B cell (primary cell): ENCODE measurements at regions not wholly inside any gene's neighbourhood (a gene's known extent, or its start where the extent isn't known, plus 50 kb on each side); places are given as distances from the start of the nearest gene placed in this dataset.

Experiments used
- ATAC-seq: fragments of 200-7000 bp; cut with Tn5 transposase; one replicate; pipeline ENCODE4 v1.10.0; 2021; ENCODE audit warnings: low read depth, mild to moderate bottlenecking, moderate number of reproducible peaks, moderate library complexity
- CTCF ChIA-PET: fragments of 350-600 bp; sonication (Branson Sonifier 250); formaldehyde crosslinking; loops from one replicate; lab custom pipeline; 2021; ENCODE audit warnings: antibody characterized with exemption, inconsistent platforms; lab: Charles Lee
- POLR2A ChIA-PET: fragments of 350-600 bp; sonication (Branson Sonifier 250); formaldehyde crosslinking; loops from one replicate; lab custom pipeline; 2021; ENCODE audit warnings: antibody characterized with exemption; lab: Charles Lee
- DNase-seq: peaks from one replicate; pipeline ENCODE4 v3.0.0; 2013
- H2AFZ ChIP-seq: 2 replicates; pipeline ENCODE4 v1.6.1; 2012; ENCODE audit warnings: mild to moderate bottlenecking, low read depth, low read length; ENCODE audit not compliant: insufficient read depth, poor library complexity, severe bottlenecking
- H3K27ac ChIP-seq, 2 donors: 1 replicate in 1 of 2; 2 replicates in 1 of 2; pipeline ENCODE4 v1.5.1; 2012 to 2013; ENCODE audit warnings: low read length in 2 of 2, mild to moderate bottlenecking in 2 of 2, moderate library complexity in 1 of 2
- H3K27me3 ChIP-seq, 4 experiments: fragments of 200-600 bp in 1 of 4; sonication (generic) in 1 of 4; replicated peaks in 1 of 4; 1 replicate in 2 of 4; 2 replicates in 2 of 4; pipeline versions ENCODE4 v1.6.1 to v1.7.0; 2013 to 2016; ENCODE audit warnings: low read length in 3 of 4, mild to moderate bottlenecking in 2 of 4, mixed read lengths in 1 of 4, moderate library complexity in 1 of 4; ENCODE audit not compliant: insufficient read depth in 4 of 4, control insufficient read depth in 3 of 4; ENCODE audit errors: control extremely low read depth in 1 of 4
- H3K36me3 ChIP-seq, 2 experiments: replicated peaks in 1 of 2; 1 replicate in 1 of 2; 2 replicates in 1 of 2; pipeline versions ENCODE4 v1.6.1 to v1.7.1; 2013; ENCODE audit warnings: low read length in 1 of 2; ENCODE audit not compliant: insufficient read depth in 2 of 2, control insufficient read depth in 1 of 2; ENCODE audit errors: control extremely low read depth in 1 of 2, extremely low read depth in 1 of 2
- H3K4me1 ChIP-seq, 2 donors: fragments of 200-600 bp in 1 of 2; sonication (generic) in 1 of 2; 1 replicate in 1 of 2; 2 replicates in 1 of 2; pipeline versions ENCODE4 v1.5.1 to v1.6.1; 2013 to 2017; ENCODE audit warnings: low read length in 2 of 2; ENCODE audit not compliant: control insufficient read depth in 2 of 2, insufficient read depth in 2 of 2
- H3K4me2 ChIP-seq: replicated peaks from 2 replicates; pipeline ENCODE3; 2012; ENCODE audit warnings: mild to moderate bottlenecking, low read depth, low read length; ENCODE audit not compliant: poor library complexity, severe bottlenecking
- H3K4me3 ChIP-seq, 5 experiments: fragments of 200-600 bp in 1 of 5; sonication (generic) in 1 of 5; 1 replicate in 3 of 5; 2 replicates in 2 of 5; pipeline versions ENCODE4 v1.5.1 to v1.7.0; 2011 to 2016; ENCODE audit warnings: low read length in 4 of 5, mild to moderate bottlenecking in 4 of 5, low read depth in 2 of 5, control low read depth in 1 of 5, moderate library complexity in 1 of 5; ENCODE audit not compliant: insufficient read depth in 1 of 5; ENCODE audit errors: control extremely low read depth in 1 of 5, extremely low read depth in 1 of 5
- H3K79me2 ChIP-seq: fragments of 200-600 bp; sonication (generic); one replicate; pipeline ENCODE4 v1.6.0; 2016; ENCODE audit warnings: low read length; ENCODE audit not compliant: control insufficient read depth, insufficient read depth
- H3K9ac ChIP-seq: fragments of 200-600 bp; sonication (generic); 2 replicates; pipeline ENCODE4 v1.6.1; 2017; ENCODE audit warnings: mild to moderate bottlenecking, low read length, moderate library complexity
- H3K9me3 ChIP-seq, 3 donors: one replicate each; pipeline versions ENCODE4 v1.6.1 to v1.7.1; 2013; ENCODE audit warnings: low read length in 2 of 3; ENCODE audit not compliant: control insufficient read depth in 2 of 3, insufficient read depth in 1 of 3; ENCODE audit errors: control extremely low read depth in 1 of 3
- H4K20me1 ChIP-seq: 2 replicates; pipeline ENCODE4 v1.6.0; 2012; ENCODE audit warnings: mild to moderate bottlenecking, low read length; ENCODE audit not compliant: insufficient read depth, control insufficient read depth, poor library complexity, severe bottlenecking
- H3K27ac Mint-ChIP-seq: one replicate; pipeline ENCODE4 v1.8.0; 2021; ENCODE audit warnings: mixed read lengths
- H3K27me3 Mint-ChIP-seq: one replicate; pipeline ENCODE4 v1.8.0; 2021; ENCODE audit warnings: mixed read lengths
- H3K4me1 Mint-ChIP-seq: one replicate; pipeline ENCODE4 v1.8.0; 2021; ENCODE audit warnings: mixed read lengths
- H3K4me3 Mint-ChIP-seq: one replicate; pipeline ENCODE4 v1.8.0; 2021; ENCODE audit warnings: mixed read lengths
- H3K9me3 Mint-ChIP-seq: one replicate; pipeline ENCODE4 v1.8.0; 2022; ENCODE audit warnings: mixed read lengths; ENCODE audit not compliant: insufficient read depth
- CTCF ChIP-seq: fragments of 200-600 bp; IDR thresholded peaks from one replicate; pipeline ENCODE4 v1.8.0; 2022; ENCODE audit warnings: antibody characterized with exemption, mild to moderate bottlenecking
- EZH2 ChIP-seq: IDR thresholded peaks from 2 replicates; pipeline ENCODE4 v1.6.1; 2012; ENCODE audit warnings: borderline replicate concordance, low read depth, mild to moderate bottlenecking, moderate library complexity, low read length; ENCODE audit not compliant: insufficient read depth, poor library complexity, severe bottlenecking
- WGBS: methylation state at CpG from one replicate; pipeline ENCODE4 v1.1.5; 2013; ENCODE audit warnings: missing lambda C conversion rate; ENCODE audit not compliant: insufficient coverage; 5-methylcytosine and 5-hydroxymethylcytosine counted together
- intact Hi-C: fragments of 100-400 bp; cut with micrococcal nuclease; formaldehyde crosslinking; loops from one replicate; pipeline ENCODE4 v1.10.0; 2022

- DNase-seq (no peak), ATAC-seq (no peak)
- Histone ChIP-seq H3K27me3 (no peaks in the 10 kb centered on the region), H3K9ac (no peak overlapping the region), H3K4me1 (no peaks in the 10 kb centered on the region), H3K36me3 (no peaks in the 10 kb centered on the region), H4K20me1 (no peaks in the 10 kb centered on the region), H3K4me3 (no peak overlapping the region), H3K27ac (no peak overlapping the region), H2AFZ (no peak overlapping the region), H3K4me2 (no peak overlapping the region), H3K79me2 (no peaks in the 10 kb centered on the region), H3K9me3 (no peaks in the 10 kb centered on the region)
- POLR2A ChIA-PET = no interaction called here
- no peaks in the 10 kb centered on the region for H3K4me1 Mint-ChIP-seq
- WGBS = no CpG with 5 or more reads among the region's 2 CpGs
- intact Hi-C loops = no loop called here
- no peak overlapping the region for H3K4me3 Mint-ChIP-seq
- H3K27ac Mint-ChIP-seq = no peak overlapping the region
- CTCF ChIA-PET = interaction anchor here (0.6 to 0.8 kb wide), 2 partner anchors 9 to 42 kb away, joined by 3 to 4 read pairs; no protein-coding TSS in a partner anchor
- H3K27me3 Mint-ChIP-seq = peaks cover 27% of the 10 kb centered on the region
- no peaks in the 10 kb centered on the region for H3K9me3 Mint-ChIP-seq
- TF ChIP-seq EZH2 (no peak), CTCF (no peak)
These were observed 285.1 kb upstream of the CAND1 start for GRCh38 chr12:66984077-66984476.

- H3K4me3 Mint-ChIP-seq = no peak overlapping the region
- Histone ChIP-seq H3K27ac (no peak overlapping the region), H3K79me2 (no peaks in the 10 kb centered on the region), H3K27me3 (no peaks in the 10 kb centered on the region), H3K4me2 (no peak overlapping the region), H3K4me3 (no peak overlapping the region), H3K9me3 (no peaks in the 10 kb centered on the region), H3K4me1 (no peaks in the 10 kb centered on the region), H2AFZ (no peak overlapping the region), H3K9ac (no peak overlapping the region), H4K20me1 (no peaks in the 10 kb centered on the region), H3K36me3 (no peaks in the 10 kb centered on the region)
- no peaks in the 10 kb centered on the region for H3K9me3 Mint-ChIP-seq
- ChIA-PET CTCF (interaction anchor here (0.8 kb wide), 1 partner anchor 41 kb away, joined by 4 read pairs; no protein-coding TSS in a partner anchor), POLR2A (no interaction called here)
- TF ChIP-seq EZH2 (no peak), CTCF (no peak)
- intact Hi-C loops = no loop called here
- no peaks in the 10 kb centered on the region for H3K4me1 Mint-ChIP-seq
- no CpG with 5 or more reads among the region's 3 CpGs for WGBS
- ATAC-seq (no peak), DNase-seq (no peak)
- no peak overlapping the region for H3K27ac Mint-ChIP-seq
- H3K27me3 Mint-ChIP-seq = peaks cover 27% of the 10 kb centered on the region
These were observed 284.2 kb upstream of the CAND1 start for GRCh38 chr12:66984962-66985361.
